ENCODE measurements at regions not wholly inside any gene's neighbourhood (a gene's known extent, or its start where the extent isn't known, plus 50 kb on each side); places are given as distances from the start of the nearest gene placed in this dataset.
"Not testable (repeated sequence)": the region's sequence is repeated elsewhere in the genome, so short reads cannot be mapped to it uniquely, and the experiment has no call there.

- TF ChIP-seq CTCF (conservative IDR thresholded peaks at IDR 0.05; ENCODE audit: low read length), result no peak
- no peak for DNase-seq (ENCODE audit: low read depth)
- no peak overlapping the region for H3K4me3 ChIP-seq (ENCODE audit: low read length)
These were observed 79.4 kb upstream of the DCN start for GRCh38 chr12:91261820-91262676.

GRCh38 chr12:91256411-91256810 is 73.8 kb upstream of the DCN start:
- no peak for TF ChIP-seq CTCF (conservative IDR thresholded peaks at IDR 0.05; ENCODE audit: low read length)
- no peak for DNase-seq (ENCODE audit: low read depth)
- H3K4me3 ChIP-seq (ENCODE audit: low read length), result no peak overlapping the region

GRCh38 chr12:91252341-91252740 is 69.7 kb upstream of the DCN start:
- DNase-seq (ENCODE audit: low read depth), result no peak
- no peak for TF ChIP-seq CTCF (conservative IDR thresholded peaks at IDR 0.05; ENCODE audit: low read length)
- H3K4me3 ChIP-seq (ENCODE audit: low read length), result no peak overlapping the region

- peak; percentile 67 for DNase-seq (ENCODE audit: low read depth)
- H3K4me3 ChIP-seq (ENCODE audit: low read length), result no peak overlapping the region
- TF ChIP-seq CTCF (conservative IDR thresholded peaks at IDR 0.05; ENCODE audit: low read length), result no peak
These were observed 67.7 kb upstream of the DCN start for GRCh38 chr12:91250273-91250665.

- DNase-seq (ENCODE audit: low read depth), result peak; percentile 90
- H3K4me3 ChIP-seq (ENCODE audit: low read length), result no peak overlapping the region
- TF ChIP-seq CTCF (conservative IDR thresholded peaks at IDR 0.05; ENCODE audit: low read length), result no peak
These were observed 67.1 kb upstream of the DCN start for GRCh38 chr12:91249518-91250272.

- peak; percentile 76 for DNase-seq (ENCODE audit: low read depth)
- TF ChIP-seq CTCF (conservative IDR thresholded peaks at IDR 0.05; ENCODE audit: low read length), result no peak
- H3K4me3 ChIP-seq (ENCODE audit: low read length), result no peak overlapping the region
These were observed 66.4 kb upstream of the DCN start for GRCh38 chr12:91249054-91249453.

- peak; percentile 65 for TF ChIP-seq CTCF (conservative IDR thresholded peaks at IDR 0.05; ENCODE audit: low read length)
- not testable (repeated sequence) for H3K4me3 ChIP-seq (ENCODE audit: low read length)
- DNase-seq (ENCODE audit: low read depth), result peak; percentile 35
These were observed 60.6 kb upstream of the DCN start for GRCh38 chr12:91243177-91243576.

All from AG10803 (cell line).